ENCODE measurements at regions not wholly inside any gene's neighbourhood (a gene's known extent, or its start where the extent isn't known, plus 50 kb on each side); places are given as distances from the start of the nearest gene placed in this dataset.

- Histone ChIP-seq H3K27me3 (no peaks in the 10 kb centered on the region), H3K9me3 (no peaks in the 10 kb centered on the region), H3K4me1 (no peaks in the 10 kb centered on the region), H3K27ac (no peak overlapping the region), H3K4me3 (no peak overlapping the region), H3K36me3 (no peaks in the 10 kb centered on the region)
- no peak for TF ChIP-seq CTCF (IDR thresholded peaks at IDR 0.05)
- ATAC-seq = no peak
- DNase-seq = no peak
- intact Hi-C loops (cut with DNase I) = no loop called here
Observed at GRCh38 chr2:2755990-2756389, 424.9 kb upstream of the MYT1L start.

GRCh38 chr2:2754940-2755339 lies 423.9 kb upstream of the MYT1L start:
- no peaks in the 10 kb centered on the region for H3K4me1 ChIP-seq
- no peaks in the 10 kb centered on the region for H3K27me3 ChIP-seq
- intact Hi-C loops (cut with DNase I) = no loop called here
- H3K27ac ChIP-seq = no peak overlapping the region
- H3K36me3 ChIP-seq = no peaks in the 10 kb centered on the region
- no peaks in the 10 kb centered on the region for H3K9me3 ChIP-seq
- no peak for ATAC-seq
- no peak for DNase-seq
- TF ChIP-seq CTCF (IDR thresholded peaks at IDR 0.05) = no peak
- no peak overlapping the region for H3K4me3 ChIP-seq

- no peaks in the 10 kb centered on the region for H3K27me3 ChIP-seq
- H3K9me3 ChIP-seq = no peaks in the 10 kb centered on the region
- H3K4me1 ChIP-seq = no peaks in the 10 kb centered on the region
- no peak overlapping the region for H3K27ac ChIP-seq
- ATAC-seq (no peak), DNase-seq (no peak)
- no peaks in the 10 kb centered on the region for H3K36me3 ChIP-seq
- intact Hi-C loops (cut with DNase I) = no loop called here
- TF ChIP-seq CTCF (IDR thresholded peaks at IDR 0.05) = no peak
- no peak overlapping the region for H3K4me3 ChIP-seq
Observed at GRCh38 chr2:2751715-2752315, 420.7 kb upstream of the MYT1L start.

GRCh38 chr2:2750867-2751714 lies 420.0 kb upstream of the MYT1L start:
- no peaks in the 10 kb centered on the region for H3K36me3 ChIP-seq
- intact Hi-C loops (cut with DNase I) = no loop called here
- TF ChIP-seq CTCF (IDR thresholded peaks at IDR 0.05) = no peak
- no peak overlapping the region for H3K27ac ChIP-seq
- ATAC-seq (no peak), DNase-seq (no peak)
- H3K27me3 ChIP-seq = no peaks in the 10 kb centered on the region
- no peaks in the 10 kb centered on the region for H3K4me1 ChIP-seq
- no peak overlapping the region for H3K4me3 ChIP-seq
- no peaks in the 10 kb centered on the region for H3K9me3 ChIP-seq

GRCh38 chr2:2749206-2749598 lies 418.1 kb upstream of the MYT1L start:
- H3K27ac ChIP-seq = no peak overlapping the region
- no peak overlapping the region for H3K4me3 ChIP-seq
- no peak for TF ChIP-seq CTCF (IDR thresholded peaks at IDR 0.05)
- H3K4me1 ChIP-seq = no peaks in the 10 kb centered on the region
- H3K36me3 ChIP-seq = no peaks in the 10 kb centered on the region
- H3K9me3 ChIP-seq = no peaks in the 10 kb centered on the region
- intact Hi-C loops (cut with DNase I) = no loop called here
- no peak for ATAC-seq
- no peak for DNase-seq
- H3K27me3 ChIP-seq = no peaks in the 10 kb centered on the region

Measured in upper lobe of right lung (tissue), 1 donor.